Heart left ventricle (tissue), 13 donors: ENCODE measurements at regions not wholly inside any gene's neighbourhood (a gene's known extent, or its start where the extent isn't known, plus 50 kb on each side); places are given as distances from the start of the nearest gene placed in this dataset.

ENCODE experiments used
- CTCF ChIP-seq, 12 donors: fragments of 200-600 bp; sonication (generic) in 4 of 12; IDR thresholded peaks; one replicate each; pipeline versions ENCODE4 v1.5.0 to v1.8.0; 2018 to 2022; ENCODE audit warnings: antibody characterized with exemption in 12 of 12, mild to moderate bottlenecking in 5 of 12
- POLR2A ChIP-seq, 2 donors: fragments of 450-650 bp; IDR thresholded peaks; one replicate each; pipeline ENCODE4 v1.6.1; 2017; ENCODE audit warnings: antibody characterized with exemption in 2 of 2, mild to moderate bottlenecking in 2 of 2, moderate library complexity in 2 of 2
- donor health status: ischemic (EF 13 %, LVEDD 7.1; RV severe dilation, severe dysfunction).
- donor health status: DM: no; HTN: yes; CAD: no.
- donor health status: DM: no; HTN: no; CAD: no.
- donor health status: ischemic (EF 25% LVEDD 6.9; RV normal size, moderate dysfunction).
- donor health status: ischemic (EF 25% LVEDD 5.7; RV mildly dilated, moderate dysfunction).
- donor health status: ischemic (EF 35%, LVEDD 5.7; RV mildly dilated, moderate dysfunction).
- donor health status: nonischemic (EF 11% LVEDD 7.7; RV severe dilation, severe dysfunction).
- donor health status: DM: yes; HTN: yes; CAD: no.
- donor health status: PGD.
- donor health status: ischemic (EF 29% LVEDD 5.4; RV normal size, mild dysfunction).
- donor health status: nonischemic (EF 23%, LVEDD 6.1; RV moderate dilation, normal function).

GRCh38 chr11:28757725-28758515 is 649.7 kb downstream of the METTL15 start:
- no peak for TF ChIP-seq CTCF (IDR thresholded peaks at IDR 0.05)
- no peak for TF ChIP-seq POLR2A (IDR thresholded peaks at IDR 0.05)
